ENCODE measurements at regions not wholly inside any gene's neighbourhood (a gene's known extent, or its start where the extent isn't known, plus 50 kb on each side); places are given as distances from the start of the nearest gene placed in this dataset.
"Not testable (repeated sequence)": the region's sequence is repeated elsewhere in the genome, so short reads cannot be mapped to it uniquely, and the experiment has no call there.

DNA sequence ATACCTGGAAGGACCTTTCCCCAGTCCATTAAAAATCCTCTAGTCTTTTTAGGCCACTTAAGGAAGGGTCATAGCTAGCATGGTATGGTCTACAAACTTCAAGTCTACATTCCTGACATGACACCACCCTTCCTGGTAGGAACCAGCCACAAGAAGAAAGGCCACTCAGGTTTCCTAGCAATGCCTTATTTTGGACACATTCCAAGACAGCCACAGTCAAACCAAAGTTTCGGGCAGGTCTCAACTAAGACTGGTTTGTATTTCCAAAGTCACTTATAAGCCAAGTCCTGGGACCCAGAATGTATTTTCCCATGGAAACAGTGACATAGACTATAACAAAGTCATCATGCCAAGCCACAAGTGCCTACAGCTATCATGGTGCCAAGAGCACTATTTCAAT is 50.6 kb upstream of the SLC44A3 start:
- DNase-seq (ENCODE audit: low read depth in 3 of 3, low spot score in 2 of 3), result no peak

DNA sequence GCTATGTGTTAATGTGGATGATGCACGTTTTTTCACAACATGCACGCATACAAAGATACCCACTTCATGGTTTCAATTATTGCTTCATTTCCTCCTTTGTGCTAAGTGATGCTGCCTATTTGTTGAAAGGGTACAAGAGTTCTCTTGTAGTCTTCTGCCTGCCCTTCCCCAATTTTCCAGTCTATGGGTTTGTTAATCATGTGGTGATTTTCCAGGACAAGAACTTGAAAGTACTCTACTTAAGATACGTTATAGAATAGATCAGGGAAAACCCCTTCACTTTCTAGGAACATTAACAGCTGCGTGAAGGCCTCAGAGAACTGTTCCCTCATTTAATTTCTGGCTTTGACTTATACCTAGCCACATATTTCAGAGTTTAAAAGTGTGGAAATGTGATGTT is 52.1 kb upstream of the SLC44A3 start:
- DNase-seq (ENCODE audit: low read depth in 3 of 3, low spot score in 2 of 3), result no peak

DNA sequence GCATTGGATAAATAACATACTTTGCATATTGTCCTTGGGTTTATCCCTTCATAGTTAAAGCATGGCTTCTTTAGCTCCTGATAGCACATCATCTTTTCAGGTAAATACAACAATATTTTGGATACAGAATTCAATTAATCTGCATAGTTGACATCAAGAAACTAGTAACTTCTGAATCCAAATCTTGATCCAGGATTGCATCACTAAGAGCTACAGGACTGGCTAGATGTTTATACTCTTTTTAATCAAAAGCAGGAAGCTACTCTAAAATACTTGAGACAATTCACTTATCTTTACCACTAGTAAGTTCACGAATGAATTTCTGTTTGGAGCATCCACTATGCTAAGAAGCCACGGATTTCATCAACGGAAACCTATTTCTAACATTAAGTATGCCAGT is 54.2 kb upstream of the SLC44A3 start:
- DNase-seq (ENCODE audit: low read depth in 3 of 3, low spot score in 2 of 3), result no peak

DNA sequence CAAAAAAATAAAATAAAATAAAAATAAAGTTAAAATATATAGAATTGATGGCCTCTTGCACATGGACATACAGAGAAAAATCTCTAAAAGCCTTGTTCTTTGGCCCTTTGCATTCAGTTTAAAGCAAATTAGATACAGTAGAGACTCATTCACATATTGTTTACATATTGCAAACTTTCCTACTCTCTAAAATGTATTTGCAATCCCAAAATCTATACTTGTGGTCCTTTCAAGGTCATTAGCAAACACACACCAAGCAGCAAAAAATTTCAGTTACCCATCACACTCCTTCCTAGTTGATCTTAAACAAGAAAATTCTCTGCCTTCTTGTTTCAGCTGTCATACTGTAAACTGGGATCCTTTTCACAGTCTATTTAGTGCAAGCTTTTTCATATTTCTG is 61.0 kb upstream of the SLC44A3 start:
- DNase-seq (ENCODE audit: low read depth in 3 of 3, low spot score in 2 of 3), result no peak

DNA sequence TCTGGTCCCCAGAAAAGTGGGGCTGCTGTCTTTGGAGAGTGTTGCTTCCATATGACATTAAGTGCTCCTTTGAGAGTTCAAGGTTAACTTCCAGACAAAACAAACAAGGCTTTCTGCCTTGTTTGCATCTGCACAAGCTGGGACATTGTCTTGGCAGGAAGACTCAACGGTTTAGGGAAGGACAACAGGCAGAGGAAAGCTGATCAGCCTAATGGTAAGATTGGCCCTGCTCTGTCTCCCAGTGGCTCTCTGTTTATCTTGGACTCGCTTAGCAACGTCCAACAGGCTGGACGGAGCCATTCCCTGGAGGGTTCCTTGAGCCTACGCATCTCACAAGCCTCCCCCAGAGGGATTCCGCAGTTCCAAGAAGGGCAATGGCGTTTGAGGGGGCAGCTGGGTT is 62.2 kb upstream of the SLC44A3 start:
- DNase-seq (ENCODE audit: low read depth in 3 of 3, low spot score in 2 of 3), result no peak

DNA sequence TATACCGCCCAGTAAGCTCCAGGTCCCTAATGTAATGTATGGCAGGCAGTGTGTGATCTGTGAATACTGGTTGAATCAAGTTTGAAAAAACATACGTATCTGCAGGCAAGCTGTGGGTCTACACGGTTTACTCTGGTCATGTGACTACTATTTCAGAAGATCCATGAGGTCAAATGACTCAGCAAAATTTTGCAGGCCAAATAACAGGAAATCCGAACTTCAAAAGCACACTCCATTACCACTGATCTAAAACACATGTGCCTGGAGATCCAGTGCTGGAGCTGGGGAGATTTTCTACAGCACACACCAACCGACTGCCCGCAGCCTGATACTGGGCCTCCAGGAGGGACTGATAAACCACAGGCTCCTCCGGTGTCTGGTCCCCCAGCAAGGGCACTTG is 64.5 kb upstream of the SLC44A3 start:
- DNase-seq (ENCODE audit: low read depth in 3 of 3, low spot score in 2 of 3), result no peak

DNA sequence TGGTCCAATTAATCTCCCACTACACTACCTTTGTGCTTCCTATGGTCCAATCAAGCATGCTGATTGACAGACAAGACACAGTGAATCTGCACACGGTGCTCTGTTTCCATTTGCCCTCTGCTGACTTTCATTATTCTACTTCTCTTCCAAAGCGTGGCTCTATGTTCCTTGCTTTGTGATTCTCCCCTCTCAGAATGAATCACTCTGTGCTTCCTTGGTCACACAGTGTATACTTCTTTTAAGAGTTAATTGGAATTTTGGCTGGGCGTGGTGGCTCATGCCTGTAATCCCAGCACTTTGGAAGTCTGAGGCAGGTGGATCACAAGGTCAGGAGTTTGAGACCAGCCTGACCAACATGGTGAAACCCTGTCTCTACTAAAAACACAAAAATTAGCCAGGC is 65.1 kb upstream of the SLC44A3 start:
- not testable (repeated sequence) for DNase-seq (ENCODE audit: low read depth in 3 of 3, low spot score in 2 of 3)

DNA sequence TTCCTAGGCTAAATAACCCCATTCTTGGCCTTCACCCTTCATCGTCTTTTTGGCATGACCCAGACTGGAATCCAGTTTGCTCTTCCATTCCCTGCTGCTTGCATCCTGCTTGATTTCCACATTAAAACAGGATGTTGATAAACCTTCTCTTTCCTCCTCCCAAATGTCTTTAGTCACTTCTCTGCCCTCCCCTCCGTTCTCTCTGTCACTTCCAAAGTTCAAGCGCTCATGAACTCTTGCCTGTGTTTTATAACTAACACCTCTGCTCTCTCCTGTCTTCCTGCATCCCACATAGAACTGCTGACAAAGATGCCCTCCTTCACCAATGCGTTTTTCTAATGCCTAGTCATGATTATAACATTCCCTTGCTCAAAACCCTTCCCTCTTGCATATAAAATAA is 65.6 kb upstream of the SLC44A3 start:
- no peak for DNase-seq (ENCODE audit: low read depth in 3 of 3, low spot score in 2 of 3)

DNA sequence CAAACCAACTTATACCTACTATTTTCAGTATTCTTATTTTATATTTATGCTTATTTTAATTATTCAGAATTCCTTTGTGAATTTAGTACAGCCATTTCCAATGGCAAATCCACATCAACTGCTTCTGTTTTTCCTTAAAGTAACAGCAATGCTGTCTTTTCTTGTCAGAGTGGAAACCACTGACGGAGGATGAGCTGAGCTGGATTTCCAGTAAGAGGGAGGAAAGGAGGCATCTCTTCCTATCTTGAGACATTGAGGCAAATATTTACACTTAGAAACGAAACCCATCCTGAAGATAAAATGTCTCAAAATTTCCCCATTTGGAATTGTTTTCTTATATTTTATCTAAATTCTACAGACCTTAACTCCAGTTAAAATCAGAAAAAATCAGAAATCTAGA is 66.1 kb upstream of the SLC44A3 start:
- DNase-seq (ENCODE audit: low read depth in 3 of 3, low spot score in 2 of 3), result no peak

DNA sequence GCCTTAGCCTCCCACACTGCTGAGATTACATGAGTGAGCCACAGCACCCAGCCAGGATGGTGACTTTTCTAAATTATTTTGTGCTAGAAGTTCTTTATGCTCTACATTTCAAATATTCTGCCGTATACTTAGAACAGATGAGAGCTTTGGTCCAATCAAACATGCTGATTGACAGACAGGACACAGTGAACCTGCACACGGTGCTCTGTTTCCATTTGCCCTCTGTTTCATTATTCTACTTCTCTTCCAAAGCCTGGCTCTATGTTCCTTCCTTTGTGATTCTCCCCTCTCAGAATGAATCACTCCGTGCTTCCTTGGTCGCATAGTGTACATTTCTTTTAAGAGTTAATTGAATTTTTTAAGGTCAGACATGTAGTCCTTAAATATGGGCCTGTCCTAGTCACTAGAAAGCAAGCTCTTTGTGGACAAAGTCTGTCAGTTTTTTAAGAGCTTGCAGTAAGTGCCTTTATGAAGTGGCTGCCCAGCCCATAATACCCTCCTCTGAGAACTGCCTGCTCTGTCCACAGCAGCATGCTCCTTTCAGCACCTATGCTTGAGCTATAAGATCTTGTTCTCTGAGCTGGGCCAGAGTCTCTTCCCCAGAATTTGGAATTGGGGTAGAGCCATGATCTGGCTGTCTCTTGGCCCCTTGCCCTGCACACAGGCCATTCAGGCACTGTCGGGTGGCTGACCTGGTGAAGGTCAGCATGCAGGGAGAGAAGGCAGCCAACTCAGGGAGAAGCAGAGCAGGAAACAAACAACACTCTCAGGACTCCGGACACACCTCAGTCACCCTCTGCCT is 66.8 kb upstream of the SLC44A3 start:
- DNase-seq (ENCODE audit: low read depth in 3 of 3, low spot score in 2 of 3), result no peak

DNA sequence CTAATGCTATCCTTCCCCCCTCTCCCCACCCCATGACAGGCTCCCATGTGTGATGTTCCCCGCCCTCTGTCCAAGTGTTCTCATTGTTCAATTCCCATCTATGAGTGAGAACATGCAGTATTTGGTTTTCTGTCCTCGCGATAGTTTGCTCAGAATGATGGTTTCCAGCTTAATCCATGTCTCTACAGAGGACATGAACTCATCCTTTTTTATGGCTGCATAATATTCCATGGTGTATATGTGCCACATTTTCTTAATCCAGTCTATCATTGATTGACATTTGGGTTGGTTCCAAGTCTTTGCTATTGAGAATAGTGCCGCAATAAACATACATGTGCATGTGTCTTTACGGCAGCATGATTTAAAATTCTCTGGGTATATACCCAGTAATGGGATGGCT is 68.7 kb upstream of the SLC44A3 start:
- DNase-seq (ENCODE audit: low read depth in 3 of 3, low spot score in 2 of 3), result not testable (repeated sequence)

DNA sequence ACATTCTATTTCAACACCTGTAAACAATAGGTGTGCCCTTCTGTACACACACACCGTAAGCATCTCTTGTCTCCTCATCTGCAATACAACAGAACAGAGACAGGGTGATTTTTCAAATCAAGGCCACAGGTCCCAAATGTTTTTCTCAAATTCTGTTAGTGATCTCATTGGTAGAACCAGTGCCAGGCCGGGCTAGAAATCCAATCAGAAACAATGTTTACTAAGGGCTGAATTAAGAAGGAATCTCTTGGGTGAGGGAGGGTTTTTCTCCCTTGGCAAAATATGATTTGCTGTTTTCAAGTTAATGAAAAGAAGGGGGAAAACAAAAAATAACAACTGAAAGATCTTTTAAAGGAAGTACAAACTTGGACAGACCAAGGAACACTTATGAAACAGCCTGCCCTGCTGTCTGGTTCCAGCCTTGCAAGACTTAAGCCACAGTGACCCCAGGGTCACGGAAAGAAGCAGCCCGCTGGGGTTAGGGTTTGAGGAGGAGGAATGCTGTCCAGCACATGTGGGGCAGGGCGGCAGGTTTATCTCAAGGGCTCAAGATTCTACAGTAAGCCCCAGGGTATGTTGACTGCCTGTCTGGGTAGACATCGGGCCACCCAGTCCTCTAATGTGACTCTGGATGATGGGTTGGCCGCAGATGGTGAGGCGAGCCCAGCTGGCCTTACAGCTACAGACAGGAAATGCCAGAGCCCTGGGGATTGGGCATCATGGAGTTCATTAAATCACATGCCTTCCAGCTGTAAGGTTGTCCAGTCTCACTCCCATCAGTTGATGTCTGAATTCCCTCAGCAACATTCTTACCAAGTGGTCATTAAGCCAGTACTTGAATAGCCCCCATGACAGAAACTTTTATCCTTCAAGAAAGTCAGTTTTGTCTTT is 73.3 kb upstream of the SLC44A3 start:
- DNase-seq (ENCODE audit: low read depth in 3 of 3, low spot score in 2 of 3), result no peak

DNA sequence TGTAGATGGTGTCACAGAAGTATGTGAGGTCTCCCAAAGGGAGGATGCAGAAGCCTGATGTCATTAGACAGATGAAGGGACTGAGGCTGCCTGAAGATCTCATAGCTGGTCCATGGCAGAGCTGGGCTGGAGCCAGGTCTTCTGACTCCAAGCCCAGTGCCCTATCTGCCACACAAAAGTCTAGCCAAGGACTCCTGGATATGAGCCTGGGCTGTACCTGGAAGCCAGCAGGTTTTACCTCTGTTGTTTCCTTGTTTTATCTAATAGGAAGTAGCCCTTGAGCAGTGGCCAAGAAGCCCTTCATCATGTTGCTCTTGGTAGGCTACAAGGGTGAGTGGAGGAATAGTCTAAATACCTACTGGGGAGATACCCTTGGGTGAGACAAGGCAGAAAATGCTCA is 74.4 kb upstream of the SLC44A3 start:
- no peak for DNase-seq (ENCODE audit: low read depth in 3 of 3, low spot score in 2 of 3)

DNA sequence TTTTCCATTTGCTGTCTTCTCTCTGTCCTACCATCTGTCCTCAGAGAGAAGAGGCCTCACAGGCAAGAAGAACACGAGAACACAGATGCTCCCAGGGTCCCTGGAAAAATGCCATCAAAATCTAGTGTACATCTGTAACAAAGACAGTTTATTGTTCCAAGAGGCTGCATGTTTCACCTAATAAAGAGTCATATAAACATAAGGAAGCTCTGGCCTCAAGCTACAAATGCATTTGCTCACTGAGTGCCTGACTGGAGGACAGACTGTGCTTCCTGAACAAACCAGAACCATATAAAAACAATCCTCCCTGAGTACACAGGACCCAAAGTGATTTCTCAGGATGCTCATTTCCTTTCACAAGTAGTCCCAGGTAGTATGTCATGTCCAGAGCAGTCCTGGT is 76.3 kb upstream of the SLC44A3 start:
- no peak for DNase-seq (ENCODE audit: low read depth in 3 of 3, low spot score in 2 of 3)

DNA sequence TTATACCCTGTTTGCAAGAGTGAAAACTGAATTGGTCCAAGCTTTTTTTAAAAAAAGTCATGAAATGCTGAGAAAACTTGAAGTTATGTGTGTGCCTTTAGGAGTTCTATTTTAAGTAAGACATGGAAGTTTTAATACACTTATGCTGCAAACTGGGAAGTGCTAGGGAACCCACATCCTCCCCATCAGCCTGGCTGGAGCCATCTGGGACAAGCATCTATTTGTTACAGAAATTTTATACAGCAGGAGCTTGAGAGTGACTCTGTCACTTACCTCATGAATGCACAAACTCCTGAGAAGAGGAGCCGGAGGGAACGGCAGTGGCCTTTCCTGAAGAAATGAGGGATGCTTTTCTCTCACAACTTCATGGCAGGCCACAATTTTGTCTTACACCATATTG is 78.2 kb upstream of the SLC44A3 start:
- DNase-seq (ENCODE audit: low read depth in 3 of 3, low spot score in 2 of 3), result no peak

DNA sequence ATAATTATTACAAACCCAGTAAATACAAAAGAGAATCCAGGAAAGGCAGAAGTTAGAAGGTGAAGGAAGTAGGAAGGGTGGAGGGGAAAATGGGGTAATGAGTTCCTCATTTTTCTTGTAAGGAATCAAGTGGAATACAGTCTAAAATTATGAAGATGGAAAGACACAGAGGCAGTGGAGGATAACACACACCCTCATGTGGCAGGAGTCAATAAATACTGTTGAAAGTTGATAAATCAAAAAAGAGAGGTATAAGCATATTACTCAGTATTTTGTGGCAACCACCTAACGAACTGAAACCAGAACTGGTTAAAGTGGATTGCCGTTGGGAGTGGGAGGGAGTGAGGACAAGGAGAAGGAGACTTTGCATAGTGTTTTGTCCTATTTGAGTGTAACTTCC is 78.6 kb upstream of the SLC44A3 start:
- DNase-seq (ENCODE audit: low read depth in 3 of 3, low spot score in 2 of 3), result no peak

DNA sequence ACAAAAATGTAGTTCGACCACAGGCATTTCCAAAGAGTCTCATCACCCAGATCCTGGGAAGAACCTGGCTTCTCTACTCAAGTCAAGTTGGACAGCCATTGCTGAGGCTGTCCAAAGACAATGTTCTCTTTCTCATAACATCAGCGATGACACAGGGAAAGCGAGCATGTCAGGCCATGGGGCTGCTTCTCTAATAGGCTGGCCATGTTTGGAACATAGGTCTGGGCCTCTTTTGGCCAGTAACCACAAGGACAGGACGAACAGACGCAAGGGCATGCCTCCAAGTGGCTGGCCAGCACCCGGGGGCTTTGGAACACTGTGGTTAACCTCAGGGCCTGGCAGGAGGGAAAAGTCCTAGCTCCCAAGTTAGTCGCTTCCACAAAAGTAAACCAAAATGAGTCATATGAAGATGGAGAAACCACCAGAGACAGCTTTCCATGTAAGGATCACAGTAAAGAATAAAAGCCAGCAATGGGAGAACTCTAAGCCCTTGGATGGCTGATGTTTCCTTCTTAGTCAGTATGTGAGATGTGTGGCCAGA is 80.6 kb upstream of the SLC44A3 start:
- DNase-seq (ENCODE audit: low read depth in 3 of 3, low spot score in 2 of 3), result no peak

DNA sequence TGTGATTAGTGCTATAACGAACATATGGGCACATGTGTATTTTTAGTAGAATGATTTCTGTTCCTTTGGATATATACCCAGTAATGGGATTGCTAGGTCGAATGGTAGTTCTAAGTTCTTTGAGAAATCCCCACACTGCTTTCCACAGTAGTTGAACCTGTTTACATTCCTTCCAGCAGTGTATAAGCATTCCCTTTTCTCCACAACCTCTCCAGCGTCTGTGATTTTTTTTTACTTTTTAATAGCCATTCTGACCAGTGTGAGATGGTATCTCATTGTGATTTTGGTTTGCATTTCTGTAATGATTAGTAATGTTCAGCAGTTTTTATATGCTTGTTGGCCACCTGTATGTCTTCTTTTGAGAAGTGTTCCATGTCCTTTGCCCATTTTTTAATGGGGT is 81.8 kb upstream of the SLC44A3 start:
- DNase-seq (ENCODE audit: low read depth in 3 of 3, low spot score in 2 of 3), result no peak

DNA sequence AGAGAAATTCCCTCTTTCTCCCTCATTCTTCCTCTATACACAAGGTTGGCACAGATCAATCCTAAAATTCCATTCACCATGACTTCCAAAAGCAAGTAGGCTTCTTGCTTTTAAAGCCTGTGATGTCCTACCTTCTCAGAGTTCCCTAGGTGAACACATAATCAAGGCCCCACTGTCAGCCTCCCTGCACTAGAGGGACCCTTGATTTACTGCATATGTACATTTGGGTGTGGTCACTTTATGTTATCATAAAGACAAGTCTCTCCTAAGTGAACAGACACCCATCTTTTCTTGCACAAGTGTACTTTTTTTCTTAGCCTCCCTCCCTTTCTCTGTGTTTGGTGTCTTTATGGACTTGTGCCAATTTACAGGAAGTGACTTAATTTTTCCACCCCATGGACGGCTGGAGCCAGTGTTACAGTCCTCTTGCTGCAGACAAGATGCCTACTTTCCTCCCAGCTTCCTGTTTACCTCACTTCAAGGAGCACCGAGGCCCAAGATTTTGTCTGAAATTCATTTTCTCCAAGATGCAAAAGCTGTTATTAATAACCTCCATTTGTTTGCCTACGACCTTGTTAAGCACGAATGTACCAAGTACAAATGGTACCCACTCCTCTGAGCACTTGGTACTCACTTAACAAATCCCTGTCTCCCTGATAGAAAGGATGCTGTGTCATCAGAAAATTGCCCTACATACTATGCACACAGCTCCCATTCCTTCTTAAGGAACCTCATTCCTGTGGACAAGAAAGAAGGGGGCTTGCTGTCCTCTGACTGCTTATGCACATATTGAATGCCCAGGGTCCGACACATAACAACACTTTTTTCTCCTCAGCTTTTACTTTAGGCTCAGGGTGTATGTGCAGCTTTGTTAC is 82.8 kb upstream of the SLC44A3 start:
- DNase-seq (ENCODE audit: low read depth in 3 of 3, low spot score in 2 of 3), result no peak

DNA sequence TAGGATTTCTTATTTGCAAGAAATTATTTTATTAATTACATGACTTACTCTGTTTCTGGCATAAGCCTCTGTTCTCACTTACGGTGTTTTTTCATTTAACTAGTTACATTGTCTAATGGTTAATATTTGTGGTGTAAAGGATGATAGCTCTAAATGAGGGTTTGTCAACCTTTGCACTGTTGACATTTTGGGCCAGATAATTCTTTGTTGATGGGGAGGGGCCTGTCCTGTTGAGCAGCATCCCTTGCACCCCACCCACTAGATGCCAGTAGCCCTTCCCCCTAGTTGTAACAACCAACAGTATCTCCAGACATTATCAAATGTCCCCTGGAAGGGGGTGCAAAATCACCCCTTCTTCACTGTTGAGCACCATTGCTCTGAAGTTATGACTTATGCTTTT is 83.6 kb upstream of the SLC44A3 start:
- no peak for DNase-seq (ENCODE audit: low read depth in 3 of 3, low spot score in 2 of 3)

DNA sequence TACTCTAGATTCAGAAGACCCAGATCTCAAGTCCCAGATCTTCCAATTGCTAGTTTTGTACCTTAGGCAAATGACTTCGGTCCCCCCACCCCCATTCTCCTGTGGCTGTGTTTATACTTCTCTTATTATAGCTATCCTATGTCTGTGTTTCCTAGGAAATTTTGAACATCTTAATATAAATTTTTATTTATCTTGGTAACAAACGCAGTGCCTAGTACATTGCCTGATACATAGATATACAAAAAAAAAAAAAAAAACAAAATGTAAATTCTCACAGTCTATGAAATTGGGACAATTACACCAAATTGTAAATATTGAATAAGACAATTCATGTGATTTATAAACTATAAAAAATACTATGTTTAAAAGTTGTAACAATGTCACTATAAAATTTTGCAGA is 84.1 kb upstream of the SLC44A3 start:
- DNase-seq (ENCODE audit: low read depth in 3 of 3, low spot score in 2 of 3), result no peak

Measured in right renal cortex interstitium (tissue), 3 donors.